HUES64 (cell line): ENCODE measurements at regions not wholly inside any gene's neighbourhood (a gene's known extent, or its start where the extent isn't known, plus 50 kb on each side); places are given as distances from the start of the nearest gene placed in this dataset.

Experiments used
- H3K27ac ChIP-seq: 2 replicates; pipeline ENCODE4 v1.7.0; 2013; ENCODE audit warnings: low read depth, low read length, inconsistent platforms
- H3K27me3 ChIP-seq: 2 replicates; pipeline ENCODE4 v1.6.1; 2013; ENCODE audit warnings: mild to moderate bottlenecking, low read length; ENCODE audit not compliant: insufficient read depth
- H3K36me3 ChIP-seq: 2 replicates; pipeline ENCODE4 v1.6.1; 2013; ENCODE audit warnings: mild to moderate bottlenecking, low read length; ENCODE audit not compliant: insufficient read depth
- H3K4me1 ChIP-seq: 2 replicates; pipeline ENCODE4 v1.6.1; 2013; ENCODE audit warnings: mild to moderate bottlenecking, low read length, moderate library complexity; ENCODE audit not compliant: insufficient read depth
- H3K4me3 ChIP-seq: 2 replicates; pipeline ENCODE4 v1.5.1; 2013; ENCODE audit warnings: mild to moderate bottlenecking, low read length, moderate library complexity
- H3K9ac ChIP-seq: 2 replicates; pipeline ENCODE4 v1.6.1; 2013; ENCODE audit warnings: mild to moderate bottlenecking, low read depth, low read length
- H3K9me3 ChIP-seq: 2 replicates; pipeline ENCODE4 v1.6.1; 2013; ENCODE audit warnings: low read depth, low read length; ENCODE audit not compliant: insufficient read depth
- WGBS: fragments of 150-250, 120-280 bp; methylation state at CpG from one replicate; pipeline ENCODE4 v1.1.7; 2013; ENCODE audit warnings: missing lambda C conversion rate; 5-methylcytosine and 5-hydroxymethylcytosine counted together

GRCh38 chr10:29146311-29147100 lies 142.4 kb upstream of the LYZL1 start:
- WGBS = 93% methylated on average over 3 of the region's 3 CpGs
- Histone ChIP-seq H3K4me1 (peaks cover 32% of the 10 kb centered on the region), H3K27me3 (no peaks in the 10 kb centered on the region), H3K27ac (no peak overlapping the region), H3K4me3 (no peak overlapping the region), H3K36me3 (no peaks in the 10 kb centered on the region), H3K9me3 (no peaks in the 10 kb centered on the region), H3K9ac (no peak overlapping the region)

- Histone ChIP-seq H3K27ac (no peak overlapping the region), H3K27me3 (no peaks in the 10 kb centered on the region), H3K9me3 (no peaks in the 10 kb centered on the region), H3K4me1 (peaks cover 12% of the 10 kb centered on the region), H3K9ac (no peak overlapping the region), H3K4me3 (no peak overlapping the region), H3K36me3 (no peaks in the 10 kb centered on the region)
- WGBS = 83% methylated on average over 5 of the region's 5 CpGs
Measured at GRCh38 chr10:29150010-29150409, 138.9 kb upstream of the LYZL1 start.

GRCh38 chr10:29151005-29151404 lies 137.9 kb upstream of the LYZL1 start:
- 64% methylated on average over 1 of the region's 1 CpG for WGBS
- Histone ChIP-seq H3K9me3 (no peaks in the 10 kb centered on the region), H3K36me3 (no peaks in the 10 kb centered on the region), H3K9ac (no peak overlapping the region), H3K27me3 (no peaks in the 10 kb centered on the region), H3K4me1 (peaks cover 12% of the 10 kb centered on the region), H3K27ac (no peak overlapping the region), H3K4me3 (no peak overlapping the region)

GRCh38 chr10:29157321-29157720 lies 131.5 kb upstream of the LYZL1 start:
- H3K9ac ChIP-seq = no peak overlapping the region
- H3K36me3 ChIP-seq = no peaks in the 10 kb centered on the region
- no peak overlapping the region for H3K27ac ChIP-seq
- H3K9me3 ChIP-seq = no peaks in the 10 kb centered on the region
- H3K4me3 ChIP-seq = no peak overlapping the region
- H3K4me1 ChIP-seq = peaks cover 17% of the 10 kb centered on the region
- H3K27me3 ChIP-seq = no peaks in the 10 kb centered on the region
- WGBS = 91% methylated on average over 2 of the region's 2 CpGs

GRCh38 chr10:29158066-29158465 lies 130.8 kb upstream of the LYZL1 start:
- H3K27ac ChIP-seq = no peak overlapping the region
- H3K9me3 ChIP-seq = no peaks in the 10 kb centered on the region
- H3K36me3 ChIP-seq = no peaks in the 10 kb centered on the region
- H3K4me1 ChIP-seq = peaks cover 17% of the 10 kb centered on the region
- no peaks in the 10 kb centered on the region for H3K27me3 ChIP-seq
- 93% methylated on average over 4 of the region's 4 CpGs for WGBS
- H3K4me3 ChIP-seq = no peak overlapping the region
- no peak overlapping the region for H3K9ac ChIP-seq

- H3K9me3 ChIP-seq = peaks cover 8% of the 10 kb centered on the region; the same call in 1 of the 2 replicates
- 77% methylated on average over 7 of the region's 7 CpGs for WGBS
- H3K36me3 ChIP-seq = no peaks in the 10 kb centered on the region
- no peak overlapping the region for H3K4me3 ChIP-seq
- H3K4me1 ChIP-seq = peaks cover 17% of the 10 kb centered on the region
- H3K27me3 ChIP-seq = no peaks in the 10 kb centered on the region
- peak overlapping the region; percentile 97 for H3K27ac ChIP-seq
- peak overlapping the region; percentile 51 for H3K9ac ChIP-seq
Measured at GRCh38 chr10:29160150-29160617, 128.7 kb upstream of the LYZL1 start.

- H3K36me3 ChIP-seq = no peaks in the 10 kb centered on the region
Measured at GRCh38 chr10:29163746-29164145, 125.1 kb upstream of the LYZL1 start.

GRCh38 chr10:29166713-29167112 lies 122.2 kb upstream of the LYZL1 start:
- H3K27me3 ChIP-seq = no peaks in the 10 kb centered on the region
- peaks cover 41% of the 10 kb centered on the region for H3K9me3 ChIP-seq
- H3K36me3 ChIP-seq = 0 out of 2 replicates have a peak, but pooled peaks cover 5% of the 10 kb centered on the region
- no peak overlapping the region for H3K9ac ChIP-seq
- no peak overlapping the region for H3K27ac ChIP-seq
- 100% methylated on average over 4 of the region's 4 CpGs for WGBS
- no peaks in the 10 kb centered on the region for H3K4me1 ChIP-seq
- no peak overlapping the region for H3K4me3 ChIP-seq

More at GRCh38 chr10:29163746-29164145, 125.1 kb upstream of the LYZL1 start:
- no peaks in the 10 kb centered on the region for H3K27me3 ChIP-seq
- WGBS = 88% methylated on average over 2 of the region's 2 CpGs
- H3K4me1 ChIP-seq = peaks cover 11% of the 10 kb centered on the region
- peaks cover 33% of the 10 kb centered on the region for H3K9me3 ChIP-seq
- no peak overlapping the region for H3K9ac ChIP-seq
- no peak overlapping the region for H3K27ac ChIP-seq
- H3K4me3 ChIP-seq = no peak overlapping the region

- 96% methylated on average over 2 of the region's 2 CpGs for WGBS
- Histone ChIP-seq H3K27ac (no peak overlapping the region), H3K4me1 (0 out of 2 replicates have a peak, but pooled peaks cover 3% of the 10 kb centered on the region), H3K9ac (no peak overlapping the region), H3K9me3 (peaks cover 45% of the 10 kb centered on the region), H3K36me3 (0 out of 2 replicates have a peak, but pooled peaks cover 5% of the 10 kb centered on the region), H3K4me3 (no peak overlapping the region), H3K27me3 (no peaks in the 10 kb centered on the region)
Measured at GRCh38 chr10:29169021-29169420, 119.8 kb upstream of the LYZL1 start.

GRCh38 chr10:29171717-29172116 lies 117.2 kb upstream of the LYZL1 start:
- H3K4me1 ChIP-seq = 0 out of 2 replicates have a peak, but pooled peaks cover 3% of the 10 kb centered on the region
- no peaks in the 10 kb centered on the region for H3K27me3 ChIP-seq
- no peak overlapping the region for H3K27ac ChIP-seq
- H3K9me3 ChIP-seq = peaks cover 28% of the 10 kb centered on the region
- WGBS = 73% methylated on average over 9 of the region's 9 CpGs
- no peak overlapping the region for H3K9ac ChIP-seq
- H3K36me3 ChIP-seq = 0 out of 2 replicates have a peak, but pooled peaks cover 5% of the 10 kb centered on the region
- H3K4me3 ChIP-seq = no peak overlapping the region

- Histone ChIP-seq H3K4me3 (no peak overlapping the region), H3K27me3 (no peaks in the 10 kb centered on the region), H3K4me1 (0 out of 2 replicates have a peak, but pooled peaks cover 3% of the 10 kb centered on the region), H3K36me3 (0 out of 2 replicates have a peak, but pooled peaks cover 5% of the 10 kb centered on the region), H3K27ac (no peak overlapping the region), H3K9me3 (peaks cover 19% of the 10 kb centered on the region), H3K9ac (no peak overlapping the region)
- 94% methylated on average over 2 of the region's 2 CpGs for WGBS
Measured at GRCh38 chr10:29174389-29174788, 114.5 kb upstream of the LYZL1 start.
